OCI-LY7 (cell line): ENCODE measurements at regions not wholly inside any gene's neighbourhood (a gene's known extent, or its start where the extent isn't known, plus 50 kb on each side); places are given as distances from the start of the nearest gene placed in this dataset.
"Not testable (repeated sequence)": the region's sequence is repeated elsewhere in the genome, so short reads cannot be mapped to it uniquely, and the experiment has no call there.

Source experiments
- BruUV-seq: library from RNA; stranded (reverse); fragments of 400-500 nt; replicated peaks from 2 replicates; lab custom pipeline; 2021; lab: Mats Ljungman, UMichigan
- CTCF ChIA-PET: fragments of 300-600 bp; sonication (Branson Sonifier 250); formaldehyde crosslinking; loops from one replicate; lab custom pipeline; 2022; ENCODE audit warnings: antibody characterized with exemption; ENCODE audit not compliant: unreplicated experiment; lab: Charles Lee
- POLR2A ChIA-PET: fragments of 300-600 bp; sonication (Branson Sonifier 250); formaldehyde crosslinking; loops from one replicate; lab custom pipeline; 2022; ENCODE audit warnings: antibody characterized with exemption; lab: Charles Lee
- DNase-seq: peaks from one replicate; pipeline ENCODE4 v3.0.0-alpha.2; 2015; ENCODE audit warnings: low spot score
- H2AFZ ChIP-seq: fragments of 200-600 bp; sonication (generic), shearing (Covaris generic); 2 replicates; pipeline ENCODE4 v1.6.1; 2014; ENCODE audit warnings: mild to moderate bottlenecking, antibody characterized with exemption, low read length, moderate library complexity
- H3K27ac ChIP-seq: fragments of 200-600 bp; sonication (generic); 2 replicates; pipeline ENCODE4 v1.5.1; 2014; ENCODE audit warnings: mixed run types, low read depth, mild to moderate bottlenecking, moderate library complexity, low read length, inconsistent platforms; ENCODE audit not compliant: poor library complexity, severe bottlenecking
- H3K36me3 ChIP-seq: fragments of 200-600 bp; sonication (generic); 2 replicates; pipeline ENCODE4 v1.6.1; 2014; ENCODE audit warnings: mild to moderate bottlenecking, antibody characterized with exemption, low read length, moderate library complexity, mixed read lengths; ENCODE audit not compliant: insufficient read depth
- H3K4me1 ChIP-seq: fragments of 200-600 bp; sonication (generic); 2 replicates; pipeline ENCODE4 v1.5.1; 2014; ENCODE audit warnings: mild to moderate bottlenecking, low read length; ENCODE audit not compliant: insufficient read depth, poor library complexity, severe bottlenecking
- H3K4me2 ChIP-seq: fragments of 200-600 bp; sonication (generic); 2 replicates; pipeline ENCODE4 v1.6.1; 2014; ENCODE audit warnings: mild to moderate bottlenecking, low read length
- H3K4me3 ChIP-seq: fragments of 200-600 bp; sonication (generic); 2 replicates; pipeline ENCODE4 v1.5.1; 2014; ENCODE audit warnings: mild to moderate bottlenecking, low read depth, low read length; ENCODE audit not compliant: poor library complexity, severe bottlenecking
- H3K79me2 ChIP-seq: fragments of 200-600 bp; sonication (generic); 2 replicates; pipeline ENCODE4 v1.6.1; 2016; ENCODE audit warnings: low read depth, mild to moderate bottlenecking, low read length, moderate library complexity, mixed read lengths; ENCODE audit not compliant: insufficient read depth
- H3K9me2 ChIP-seq: fragments of 200-600 bp; sonication (generic); 2 replicates; pipeline ENCODE4 v1.6.1; 2016; ENCODE audit warnings: mild to moderate bottlenecking, low read length, mixed read lengths; ENCODE audit not compliant: insufficient read depth
- H3K9me3 ChIP-seq: fragments of 200-600 bp; sonication (generic); 2 replicates; pipeline ENCODE4 v1.6.1; 2014; ENCODE audit warnings: mild to moderate bottlenecking, mixed run types, low read length, mixed read lengths
- H4K20me1 ChIP-seq: fragments of 200-600 bp; sonication (generic); 2 replicates; pipeline ENCODE4 v1.6.1; 2014; ENCODE audit warnings: mild to moderate bottlenecking, antibody characterized with exemption, low read length, moderate library complexity, mixed read lengths; ENCODE audit not compliant: insufficient read depth
- CTCF ChIP-seq: fragments of 200-600 bp; sonication (generic); conservative IDR thresholded peaks from 2 replicates; pipeline ENCODE4 v1.5.1; 2014; ENCODE audit warnings: mild to moderate bottlenecking, antibody characterized with exemption, low read length, moderate library complexity, mixed read lengths
- EZH2phosphoT487 ChIP-seq: fragments of 200-600 bp; sonication (generic); IDR thresholded peaks from 2 replicates; pipeline ENCODE4 v1.6.1; 2018; ENCODE audit warnings: low read depth, borderline replicate concordance, mild to moderate bottlenecking, mixed run types, antibody characterized with exemption, low read length, moderate library complexity, mixed read lengths
- intact Hi-C: fragments of 100-400 bp; cut with micrococcal nuclease; formaldehyde crosslinking; loops from one replicate; pipeline ENCODE4 v1.10.0; 2022; ENCODE audit not compliant: unreplicated experiment

GRCh38 chr2:142286618-142287017 is 155.8 kb upstream of the LRP1B start:
- CTCF ChIA-PET, result no interaction called here

GRCh38 chr2:142285480-142285879 is 154.7 kb upstream of the LRP1B start:
- Histone ChIP-seq H3K36me3 (no peaks in the 10 kb centered on the region), H4K20me1 (no peaks in the 10 kb centered on the region), H3K27ac (no peak overlapping the region), H3K9me3 (no peaks in the 10 kb centered on the region), H3K4me3 (no peak overlapping the region), H3K4me2 (no peak overlapping the region), H2AFZ (no peak overlapping the region), H3K79me2 (no peaks in the 10 kb centered on the region), H3K9me2 (no peaks in the 10 kb centered on the region), H3K4me1 (no peaks in the 10 kb centered on the region)
- BruUV-seq, result no TSS peak
- intact Hi-C loops, result no loop called here
- DNase-seq, result no peak
- POLR2A ChIA-PET, result no interaction called here
- no peak for TF ChIP-seq EZH2phosphoT487
- TF ChIP-seq CTCF, result no peak
- CTCF ChIA-PET, result no interaction called here

More at GRCh38 chr2:142286618-142287017, 155.8 kb upstream of the LRP1B start:
- Histone ChIP-seq H3K27ac (no peak overlapping the region), H2AFZ (no peak overlapping the region), H3K9me2 (no peaks in the 10 kb centered on the region), H3K4me3 (no peak overlapping the region), H3K4me2 (no peak overlapping the region), H3K79me2 (no peaks in the 10 kb centered on the region), H3K4me1 (no peaks in the 10 kb centered on the region), H3K9me3 (no peaks in the 10 kb centered on the region), H4K20me1 (no peaks in the 10 kb centered on the region), H3K36me3 (no peaks in the 10 kb centered on the region)
- intact Hi-C loops, result no loop called here
- POLR2A ChIA-PET, result no interaction called here
- peak; percentile 38 for DNase-seq
- BruUV-seq, result no TSS peak
- TF ChIP-seq CTCF (peak; percentile 80), EZH2phosphoT487 (no peak)

- H3K4me1 ChIP-seq, H3K79me2 ChIP-seq, DNase-seq, H3K4me3 ChIP-seq, H2AFZ ChIP-seq, H3K9me3 ChIP-seq, H3K4me2 ChIP-seq, intact Hi-C loops, CTCF ChIA-PET, H3K9me2 ChIP-seq, POLR2A ChIA-PET, BruUV-seq, H3K27ac ChIP-seq, H3K36me3 ChIP-seq, H4K20me1 ChIP-seq: not testable (repeated sequence)
Measured at GRCh38 chr2:142284336-142284735, 153.5 kb upstream of the LRP1B start.
